ENCODE measurements at regions not wholly inside any gene's neighbourhood (a gene's known extent, or its start where the extent isn't known, plus 50 kb on each side); places are given as distances from the start of the nearest gene placed in this dataset.
A peak's percentile ranks its signal among the peaks of the same experiment; 100 is the strongest.

DNA sequence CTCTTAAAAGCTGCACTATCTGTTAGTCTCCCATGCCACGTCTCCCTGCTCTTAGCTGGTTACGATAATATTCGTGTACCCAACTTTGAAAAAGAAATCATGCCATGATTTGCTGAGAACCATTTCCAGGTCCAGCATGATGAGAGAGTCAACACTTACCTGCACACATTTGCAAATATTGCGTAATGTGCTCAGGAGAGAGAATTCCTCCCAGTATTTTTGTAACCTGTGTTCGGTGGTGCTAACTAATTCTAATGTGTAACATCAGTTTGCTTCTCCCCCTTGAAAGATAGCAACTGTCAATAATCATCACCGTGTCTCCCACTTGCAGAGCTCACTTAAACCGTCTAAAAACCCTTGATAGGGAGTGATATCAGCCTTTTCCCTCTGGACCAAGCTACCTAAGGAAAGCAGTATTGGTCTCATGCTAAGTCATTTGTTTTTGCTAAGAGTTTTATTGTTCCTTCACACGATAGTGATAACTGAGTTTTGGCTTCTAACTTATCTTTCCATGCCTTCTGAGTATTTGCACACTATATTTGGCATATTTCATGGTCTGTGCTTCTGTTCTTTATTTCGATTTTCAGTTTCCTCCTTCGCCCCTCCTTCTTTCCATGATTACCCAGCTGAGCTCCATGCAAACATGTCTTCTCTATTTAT, 61.1 kb upstream of the IRF2BP2 start (continued):
- TF ChIP-seq ZNF704 (CRISPR knock-in tag; IDR thresholded peaks at IDR 0.05; ENCODE audit: borderline replicate concordance): no peak
- no peak for TF ChIP-seq ZFYVE20 (CRISPR knock-in tag; IDR thresholded peaks at IDR 0.05; ENCODE audit: borderline replicate concordance, low read depth)
- TF ChIP-seq NAIF1 (CRISPR knock-in tag; IDR thresholded peaks at IDR 0.05; ENCODE audit: borderline replicate concordance): no peak
- TF ChIP-seq ZNF709 (CRISPR knock-in tag; IDR thresholded peaks at IDR 0.05): no peak
- TF ChIP-seq HNF4G (IDR thresholded peaks at IDR 0.05; ENCODE audit: borderline replicate concordance, low read depth, low read length): no peak
- TF ChIP-seq HNF4G (CRISPR knock-in tag; IDR thresholded peaks at IDR 0.05; ENCODE audit: borderline replicate concordance, low read depth): no peak
- TF ChIP-seq TBX2 (CRISPR knock-in tag; IDR thresholded peaks at IDR 0.05; ENCODE audit: borderline replicate concordance): peak; percentile 69; the same call in 1 of the 2 replicates
- TF ChIP-seq, protein P1, sequence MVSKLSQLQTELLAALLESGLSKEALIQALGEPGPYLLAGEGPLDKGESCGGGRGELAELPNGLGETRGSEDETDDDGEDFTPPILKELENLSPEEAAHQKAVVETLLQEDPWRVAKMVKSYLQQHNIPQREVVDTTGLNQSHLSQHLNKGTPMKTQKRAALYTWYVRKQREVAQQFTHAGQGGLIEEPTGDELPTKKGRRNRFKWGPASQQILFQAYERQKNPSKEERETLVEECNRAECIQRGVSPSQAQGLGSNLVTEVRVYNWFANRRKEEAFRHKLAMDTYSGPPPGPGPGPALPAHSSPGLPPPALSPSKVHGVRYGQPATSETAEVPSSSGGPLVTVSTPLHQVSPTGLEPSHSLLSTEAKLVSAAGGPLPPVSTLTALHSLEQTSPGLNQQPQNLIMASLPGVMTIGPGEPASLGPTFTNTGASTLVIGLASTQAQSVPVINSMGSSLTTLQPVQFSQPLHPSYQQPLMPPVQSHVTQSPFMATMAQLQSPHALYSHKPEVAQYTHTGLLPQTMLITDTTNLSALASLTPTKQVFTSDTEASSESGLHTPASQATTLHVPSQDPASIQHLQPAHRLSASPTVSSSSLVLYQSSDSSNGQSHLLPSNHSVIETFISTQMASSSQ (IDR thresholded peaks at IDR 0.05; ENCODE audit: low read depth): no peak
- TF ChIP-seq, protein P1 (CRISPR knock-in tag; IDR thresholded peaks at IDR 0.05; ENCODE audit: borderline replicate concordance): no peak
- peak; percentile 98 for TF ChIP-seq CEBPB (IDR thresholded peaks at IDR 0.05; ENCODE audit: borderline replicate concordance, low read depth, low read length)
- TF ChIP-seq ZNF605 (CRISPR knock-in tag; IDR thresholded peaks at IDR 0.05): no peak
- TF ChIP-seq IKZF5 (CRISPR knock-in tag; IDR thresholded peaks at IDR 0.05): no peak
- no peak for TF ChIP-seq KDM3A (CRISPR knock-in tag; IDR thresholded peaks at IDR 0.05; ENCODE audit: low read depth)
- TF ChIP-seq EED (CRISPR knock-in tag; IDR thresholded peaks at IDR 0.05): no peak
- TF ChIP-seq HOXA9 (CRISPR knock-in tag; IDR thresholded peaks at IDR 0.05; ENCODE audit: borderline replicate concordance): no peak
- TF ChIP-seq ZNF510 (CRISPR knock-in tag; IDR thresholded peaks at IDR 0.05; ENCODE audit: low read depth): no peak
- no peak for TF ChIP-seq MED1 (CRISPR knock-in tag; IDR thresholded peaks at IDR 0.05)
- TF ChIP-seq XRCC5 (optimal IDR thresholded peaks at IDR 0.05; ENCODE audit: low read length): no peak
- TF ChIP-seq MLXIP (CRISPR knock-in tag; IDR thresholded peaks at IDR 0.05; ENCODE audit: borderline replicate concordance): no peak
